Hepatocyte (in vitro differentiated cells): ENCODE measurements at regions not wholly inside any gene's neighbourhood (a gene's known extent, or its start where the extent isn't known, plus 50 kb on each side); places are given as distances from the start of the nearest gene placed in this dataset.

ENCODE experiments used
- CTCF ChIP-seq: fragments of 200-600 bp; sonication (generic); IDR thresholded peaks from 2 replicates; pipeline ENCODE4 v1.5.1; 2016; ENCODE audit warnings: antibody characterized with exemption, mild to moderate bottlenecking; ENCODE audit not compliant: poor library complexity
- EZH2 ChIP-seq: fragments of 200-600 bp; sonication (generic); IDR thresholded peaks from 2 replicates; pipeline ENCODE4 v1.6.1; 2016; ENCODE audit warnings: antibody characterized with exemption, mild to moderate bottlenecking, borderline replicate concordance

GRCh38 chr9:73380411-73380810 lies 228.7 kb downstream of the ANXA1 start:
- TF ChIP-seq EZH2 = no peak
- no peak for TF ChIP-seq CTCF
